ENCODE measurements at regions not wholly inside any gene's neighbourhood (a gene's known extent, or its start where the extent isn't known, plus 50 kb on each side); places are given as distances from the start of the nearest gene placed in this dataset.

- no peak for ATAC-seq (ENCODE audit: low read depth)
- H3K9ac ChIP-seq (ENCODE audit: low read length): no peak overlapping the region
- no peaks in the 10 kb centered on the region for H3K27me3 Mint-ChIP-seq
- no peaks in the 10 kb centered on the region for H3K9me3 ChIP-seq (ENCODE audit: control extremely low read depth in 1 of 3, control insufficient read depth in 2 of 3, insufficient read depth in 1 of 3, low read length in 2 of 3)
- ChIA-PET CTCF (no interaction called here), POLR2A (no interaction called here)
- no peak overlapping the region for H3K27ac ChIP-seq (ENCODE audit: low read length in 2 of 2)
- H3K4me1 ChIP-seq (ENCODE audit: control insufficient read depth in 2 of 2, insufficient read depth in 2 of 2, low read length in 2 of 2): no peaks in the 10 kb centered on the region
- H3K9me3 Mint-ChIP-seq (ENCODE audit: insufficient read depth): no peaks in the 10 kb centered on the region
- no peak overlapping the region for H3K4me3 ChIP-seq (ENCODE audit: control extremely low read depth in 1 of 5, extremely low read depth in 1 of 5, insufficient read depth in 1 of 5, low read depth in 2 of 5, low read length in 4 of 5)
- H3K36me3 ChIP-seq (replicated peaks in 1 of 2; ENCODE audit: control extremely low read depth in 1 of 2, control insufficient read depth in 1 of 2, extremely low read depth in 1 of 2, insufficient read depth in 2 of 2, low read length in 1 of 2): no peaks in the 10 kb centered on the region
- H4K20me1 ChIP-seq (ENCODE audit: control insufficient read depth, insufficient read depth, low read length, poor library complexity, severe bottlenecking): no peaks in the 10 kb centered on the region
- TF ChIP-seq CTCF (IDR thresholded peaks at IDR 0.05) (no peak), EZH2 (IDR thresholded peaks at IDR 0.05; ENCODE audit: borderline replicate concordance, insufficient read depth, low read depth, low read length, poor library complexity, severe bottlenecking) (no peak)
- no peak overlapping the region for H2AFZ ChIP-seq (ENCODE audit: insufficient read depth, low read depth, low read length, poor library complexity, severe bottlenecking)
- intact Hi-C loops (cut with micrococcal nuclease): no loop called here
- H3K4me1 Mint-ChIP-seq: no peaks in the 10 kb centered on the region
- H3K79me2 ChIP-seq (ENCODE audit: control insufficient read depth, insufficient read depth, low read length): no peaks in the 10 kb centered on the region
- H3K4me3 Mint-ChIP-seq: no peak overlapping the region
- H3K27me3 ChIP-seq (replicated peaks in 1 of 4; ENCODE audit: control extremely low read depth in 1 of 4, control insufficient read depth in 3 of 4, insufficient read depth in 4 of 4, low read length in 3 of 4): no peaks in the 10 kb centered on the region
- no peak overlapping the region for H3K4me2 ChIP-seq (replicated peaks; ENCODE audit: low read depth, low read length, poor library complexity, severe bottlenecking)
- no peak overlapping the region for H3K27ac Mint-ChIP-seq
- DNase-seq: no peak
Measured at GRCh38 chr4:111699165-111699564, 446.1 kb upstream of the FAM241A start.

GRCh38 chr4:111701102-111701501 is 444.2 kb upstream of the FAM241A start:
- no peaks in the 10 kb centered on the region for H3K9me3 ChIP-seq (ENCODE audit: control extremely low read depth in 1 of 3, control insufficient read depth in 2 of 3, insufficient read depth in 1 of 3, low read length in 2 of 3)
- no peaks in the 10 kb centered on the region for H3K4me1 ChIP-seq (ENCODE audit: control insufficient read depth in 2 of 2, insufficient read depth in 2 of 2, low read length in 2 of 2)
- DNase-seq (no peak), ATAC-seq (ENCODE audit: low read depth) (no peak)
- H4K20me1 ChIP-seq (ENCODE audit: control insufficient read depth, insufficient read depth, low read length, poor library complexity, severe bottlenecking): no peaks in the 10 kb centered on the region
- H2AFZ ChIP-seq (ENCODE audit: insufficient read depth, low read depth, low read length, poor library complexity, severe bottlenecking): no peak overlapping the region
- H3K4me3 Mint-ChIP-seq: no peak overlapping the region
- H3K27me3 ChIP-seq (replicated peaks in 1 of 4; ENCODE audit: control extremely low read depth in 1 of 4, control insufficient read depth in 3 of 4, insufficient read depth in 4 of 4, low read length in 3 of 4): no peaks in the 10 kb centered on the region
- no peaks in the 10 kb centered on the region for H3K4me1 Mint-ChIP-seq
- H3K27ac ChIP-seq (ENCODE audit: low read length in 2 of 2): no peak overlapping the region
- no peak overlapping the region for H3K9ac ChIP-seq (ENCODE audit: low read length)
- no peak overlapping the region for H3K4me3 ChIP-seq (ENCODE audit: control extremely low read depth in 1 of 5, extremely low read depth in 1 of 5, insufficient read depth in 1 of 5, low read depth in 2 of 5, low read length in 4 of 5)
- H3K9me3 Mint-ChIP-seq (ENCODE audit: insufficient read depth): no peaks in the 10 kb centered on the region
- CTCF ChIA-PET: no interaction called here
- H3K36me3 ChIP-seq (replicated peaks in 1 of 2; ENCODE audit: control extremely low read depth in 1 of 2, control insufficient read depth in 1 of 2, extremely low read depth in 1 of 2, insufficient read depth in 2 of 2, low read length in 1 of 2): no peaks in the 10 kb centered on the region
- intact Hi-C loops (cut with micrococcal nuclease): no loop called here
- TF ChIP-seq EZH2 (IDR thresholded peaks at IDR 0.05; ENCODE audit: borderline replicate concordance, insufficient read depth, low read depth, low read length, poor library complexity, severe bottlenecking) (no peak), CTCF (IDR thresholded peaks at IDR 0.05) (no peak)
- no peaks in the 10 kb centered on the region for H3K27me3 Mint-ChIP-seq
- H3K79me2 ChIP-seq (ENCODE audit: control insufficient read depth, insufficient read depth, low read length): no peaks in the 10 kb centered on the region
- H3K4me2 ChIP-seq (replicated peaks; ENCODE audit: low read depth, low read length, poor library complexity, severe bottlenecking): no peak overlapping the region
- WGBS (ENCODE audit: insufficient coverage): 82% methylated on average over 1 of the region's 3 CpGs
- H3K27ac Mint-ChIP-seq: no peak overlapping the region
- POLR2A ChIA-PET: no interaction called here

All from B cell (primary cell).